ENCODE measurements at regions not wholly inside any gene's neighbourhood (a gene's known extent, or its start where the extent isn't known, plus 50 kb on each side); places are given as distances from the start of the nearest gene placed in this dataset.

DNA sequence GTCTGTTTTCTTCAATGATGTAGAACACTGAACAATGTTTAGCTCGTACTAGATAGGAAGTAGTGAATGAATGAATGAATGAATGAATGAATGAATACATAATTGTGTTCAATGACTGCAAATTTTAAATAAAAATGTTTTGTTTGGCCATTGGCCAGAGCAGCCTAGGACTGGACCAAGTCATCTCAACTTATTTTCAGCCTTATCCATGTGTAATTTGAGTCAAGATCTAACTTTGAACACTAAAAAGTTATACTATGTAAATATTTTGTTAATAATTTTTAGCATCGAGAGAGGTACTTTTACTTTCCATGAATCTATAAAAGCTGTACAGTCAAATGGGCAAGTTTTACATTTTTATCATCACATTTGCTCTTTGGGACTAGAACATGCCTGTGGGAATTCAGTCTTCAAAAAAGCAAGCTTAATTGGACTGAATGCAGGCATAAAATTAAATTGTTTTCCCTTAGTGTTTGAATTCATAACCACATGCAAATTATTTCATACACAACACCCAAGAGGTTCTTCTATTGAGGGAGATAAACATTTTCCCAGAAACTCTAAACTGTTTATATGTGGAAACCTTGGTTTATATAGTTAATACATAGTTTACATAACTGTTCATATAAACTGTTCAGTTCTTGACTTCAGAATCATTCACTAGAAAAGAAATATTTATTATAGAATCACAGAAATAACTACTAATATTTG lies 222.1 kb upstream of the ANO3 start:
- DNase-seq: no peak

DNA sequence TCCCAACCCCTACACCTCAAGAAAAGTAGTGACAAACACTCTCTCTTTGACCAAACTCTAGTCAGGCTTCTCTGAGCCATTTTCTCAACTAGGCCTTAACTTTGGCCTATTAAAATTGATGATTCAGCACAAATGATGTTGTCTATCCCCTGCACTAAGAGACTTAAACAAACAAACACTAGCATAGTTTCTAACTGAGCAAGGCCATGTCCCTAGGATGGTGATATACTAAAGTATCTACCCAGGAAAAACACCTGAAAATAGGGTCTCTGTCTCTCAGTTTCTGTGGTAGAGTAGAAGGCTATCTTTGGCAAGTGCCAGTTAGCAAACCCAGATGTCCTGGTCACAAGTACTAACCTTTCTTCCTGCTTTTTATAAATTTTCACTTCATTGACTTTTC lies 219.7 kb upstream of the ANO3 start:
- no peak for DNase-seq

DNA sequence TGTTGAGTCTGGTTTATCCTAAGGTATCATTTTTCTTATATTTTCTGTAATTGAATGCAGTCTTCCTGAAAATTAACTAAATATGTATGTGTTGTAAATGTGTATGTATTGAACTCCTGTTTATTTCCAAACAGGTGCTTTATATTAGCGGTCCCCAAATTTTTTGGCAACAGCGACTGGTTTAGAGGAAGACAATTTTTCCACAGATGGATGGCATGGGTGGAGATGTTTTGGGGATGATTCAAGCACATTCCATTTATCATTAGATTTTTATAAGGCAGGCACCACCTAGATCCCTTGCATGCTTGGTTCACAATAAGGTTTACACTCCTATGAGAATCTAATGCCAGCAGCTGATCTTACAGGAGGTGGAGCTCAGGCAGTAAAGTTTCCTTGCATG lies 210.5 kb upstream of the ANO3 start:
- DNase-seq: no peak

DNA sequence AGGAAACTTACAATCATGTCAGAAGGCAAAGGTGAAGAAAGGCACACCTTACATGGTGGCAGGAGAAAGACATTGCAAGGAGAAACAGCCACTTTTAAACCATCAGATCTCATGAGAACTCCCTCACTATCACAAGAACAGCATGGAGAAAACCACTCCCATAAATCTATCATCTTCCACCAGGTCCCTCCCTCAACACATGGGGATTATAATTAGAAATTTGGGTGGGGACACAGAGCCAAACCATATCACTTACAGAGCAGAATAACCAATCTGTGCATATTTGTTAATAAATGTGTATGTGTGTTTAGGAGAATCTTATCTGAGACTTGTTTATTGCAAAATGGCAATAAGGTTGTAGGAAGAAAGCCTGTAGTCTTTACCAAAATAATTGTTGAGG lies 205.2 kb upstream of the ANO3 start:
- no peak for DNase-seq

DNA sequence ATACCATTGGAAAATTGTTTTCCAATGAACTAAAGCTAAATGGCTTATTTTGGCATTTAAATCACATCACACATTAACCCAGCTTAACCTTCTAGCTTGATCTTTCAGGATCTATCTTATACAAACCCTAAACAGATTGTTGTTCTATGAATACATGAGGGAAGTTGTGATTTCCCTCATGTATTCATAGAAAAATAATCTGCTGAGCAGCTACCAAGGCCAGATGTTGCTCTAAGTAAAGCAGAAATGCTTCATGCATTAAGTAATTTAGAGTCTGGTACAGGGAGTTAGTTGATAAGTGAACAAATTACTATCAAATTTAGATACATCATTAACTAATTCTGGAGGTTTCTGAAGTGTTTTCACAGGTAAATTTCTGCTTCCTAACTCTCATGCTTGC lies 204.6 kb upstream of the ANO3 start:
- DNase-seq: no peak

DNA sequence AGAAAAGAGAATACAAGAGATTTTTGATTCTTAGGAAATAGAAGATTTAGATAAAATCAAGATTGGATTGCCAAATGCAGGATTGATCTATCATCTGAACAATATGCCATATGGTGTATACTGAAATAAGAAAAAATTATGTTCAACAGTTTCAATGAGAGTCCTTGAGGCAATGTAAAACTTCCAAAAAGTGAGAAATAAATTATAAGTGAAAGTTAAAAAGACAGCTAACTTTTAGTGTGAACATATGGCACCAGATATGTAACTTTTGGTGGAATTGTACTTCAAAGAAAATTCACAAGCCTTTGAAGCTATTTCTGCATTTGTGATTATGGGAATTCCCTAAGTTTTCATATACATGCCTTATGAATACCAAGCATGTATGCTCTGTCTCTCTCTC lies 200.5 kb upstream of the ANO3 start:
- DNase-seq: no peak

DNA sequence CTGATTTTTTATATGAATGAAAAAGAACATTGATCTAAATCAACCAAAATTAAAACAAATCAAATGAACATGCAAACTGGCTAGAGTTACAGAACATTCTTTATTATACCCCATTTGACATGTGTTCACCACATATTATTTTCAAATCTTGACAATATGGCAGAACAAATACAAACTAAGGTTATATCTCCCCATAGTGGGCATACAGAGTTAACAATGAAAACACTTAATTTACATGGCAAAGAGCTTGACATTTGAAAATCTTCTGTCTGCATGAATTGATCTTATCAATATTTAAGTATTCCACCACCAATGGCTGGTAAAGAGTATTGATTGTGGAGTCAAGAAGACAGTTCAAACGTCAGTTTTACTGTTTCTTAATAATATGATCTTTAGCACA lies 197.9 kb upstream of the ANO3 start:
- no peak for DNase-seq

DNA sequence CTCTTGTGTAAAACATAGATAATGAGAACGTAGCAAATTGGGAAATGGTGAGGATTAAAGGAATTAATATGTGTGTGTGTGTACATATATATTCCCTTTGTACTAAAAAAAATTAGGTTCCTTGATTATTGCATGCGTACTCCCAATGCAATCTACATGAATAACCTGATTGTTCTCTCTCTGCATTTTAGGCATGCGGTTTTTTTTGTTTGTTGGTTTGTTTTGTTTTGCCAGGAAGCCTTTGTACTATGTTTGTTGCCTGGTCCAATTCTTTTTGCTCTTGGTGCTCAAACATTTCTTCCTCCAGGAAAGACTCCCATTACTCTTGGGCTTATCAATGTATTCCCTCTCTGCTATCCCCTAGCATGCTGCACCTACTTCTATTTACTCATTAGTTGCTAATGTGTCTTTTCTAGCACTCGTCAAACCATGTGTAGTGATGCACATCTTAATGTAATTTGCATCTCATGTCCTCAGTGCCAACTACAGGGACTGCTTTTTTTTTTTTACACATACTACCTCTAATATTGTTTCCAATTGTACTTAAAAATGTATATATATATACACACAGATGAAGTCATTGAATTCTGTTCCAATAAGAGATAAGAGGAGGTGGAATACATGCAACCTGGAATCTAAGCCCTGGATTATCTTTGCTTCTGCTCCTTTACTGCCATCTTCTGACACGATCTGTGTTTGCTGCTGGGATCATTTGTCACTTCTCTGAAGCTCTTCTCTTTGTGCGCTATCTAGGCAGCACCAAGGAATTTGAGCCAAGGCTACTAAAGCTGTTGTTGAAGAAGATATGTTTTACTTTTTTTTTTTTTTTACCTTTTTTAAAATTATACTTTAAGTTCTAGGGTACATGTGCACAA lies 197.2 kb upstream of the ANO3 start:
- DNase-seq: peak; percentile 41

DNA sequence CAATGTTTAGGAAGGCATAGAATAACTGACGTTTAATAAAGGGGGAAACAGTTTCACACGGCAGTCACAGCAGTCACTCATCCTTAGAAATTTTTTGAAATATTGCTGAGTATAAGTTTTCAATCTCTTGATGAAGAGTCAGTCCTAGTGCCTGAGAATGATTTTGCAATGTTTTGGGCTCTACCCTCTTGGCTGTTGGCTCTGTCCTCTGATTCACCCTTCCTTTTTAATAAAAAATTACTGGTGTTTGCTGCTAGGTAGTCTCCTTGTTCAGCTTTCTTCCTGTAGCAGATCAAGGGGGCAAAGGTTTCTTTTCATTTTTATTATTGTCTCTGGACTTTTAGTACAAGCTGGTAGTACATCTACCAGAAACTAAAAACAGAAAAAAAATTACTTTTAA lies 194.3 kb upstream of the ANO3 start:
- no peak for DNase-seq

DNA sequence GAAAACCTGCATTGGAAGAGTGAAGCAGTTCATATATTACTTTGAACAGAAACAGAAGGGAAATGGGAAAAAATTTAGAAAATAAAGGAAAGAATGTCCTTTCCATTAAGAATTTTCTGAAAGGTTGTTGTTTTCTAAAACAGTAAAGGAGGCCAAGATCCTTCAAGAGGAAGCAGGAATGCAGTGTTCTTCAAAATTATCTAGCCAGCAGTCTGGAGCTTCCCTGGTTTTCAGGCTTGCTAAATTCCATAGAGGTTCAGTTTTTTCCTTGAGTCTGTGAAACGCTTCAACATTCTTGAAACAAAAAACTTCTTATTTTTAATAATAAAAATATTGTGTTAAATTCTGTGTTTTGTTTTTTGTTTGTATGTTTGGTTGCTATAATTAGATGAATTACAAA lies 189.0 kb upstream of the ANO3 start:
- no peak for DNase-seq

DNA sequence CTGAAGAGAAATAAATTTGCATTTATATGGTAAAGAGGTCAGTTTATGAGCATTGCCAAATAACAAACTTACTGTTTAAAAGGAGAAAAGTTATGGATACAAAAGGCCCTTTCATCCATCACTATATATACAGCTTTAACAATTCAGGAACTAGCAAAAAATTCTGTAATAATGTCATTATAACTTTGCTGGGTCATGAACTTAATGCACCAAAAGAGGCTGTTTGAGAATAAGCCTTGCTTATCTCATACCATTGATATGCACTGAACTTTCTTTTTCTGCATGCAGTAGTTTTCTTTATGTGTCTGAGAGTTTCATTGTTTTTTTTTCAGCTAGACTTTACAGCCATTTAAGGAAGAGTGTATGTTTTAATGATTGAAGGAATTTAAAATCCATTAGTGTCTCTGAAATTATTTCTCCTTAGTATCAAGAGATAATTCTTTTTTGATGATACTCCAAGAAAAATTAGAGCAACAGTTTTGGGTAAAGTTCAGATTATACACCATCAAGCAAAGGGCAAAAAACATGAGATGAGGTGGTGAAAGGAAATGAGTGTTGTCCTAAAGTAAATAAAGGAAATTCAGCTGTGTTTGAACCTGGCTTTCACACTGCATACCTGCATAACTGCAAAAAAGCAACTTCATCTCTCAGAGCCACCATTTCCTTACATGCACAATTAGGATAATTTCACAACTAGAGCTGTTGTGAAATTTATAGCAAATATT lies 188.2 kb upstream of the ANO3 start:
- DNase-seq: peak; percentile 51

DNA sequence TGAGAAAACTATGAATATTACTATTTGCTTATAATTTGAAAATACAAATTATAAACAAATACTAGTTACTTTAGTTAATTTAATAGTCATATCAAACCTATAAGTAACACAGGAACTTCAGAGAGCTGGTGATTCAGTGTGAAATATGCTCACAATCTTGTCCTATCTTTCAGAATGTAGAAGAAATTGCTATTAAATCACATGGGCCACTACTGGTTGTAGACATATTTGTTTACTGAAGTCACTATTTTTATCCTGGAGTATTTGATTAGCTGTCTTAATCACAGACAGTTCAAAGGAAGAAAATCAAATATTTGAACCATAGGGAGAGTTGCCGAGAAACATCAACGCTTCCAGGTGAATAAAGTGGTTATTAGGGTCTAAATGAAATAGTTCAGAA lies 187.6 kb upstream of the ANO3 start:
- DNase-seq: peak; percentile 24

DNA sequence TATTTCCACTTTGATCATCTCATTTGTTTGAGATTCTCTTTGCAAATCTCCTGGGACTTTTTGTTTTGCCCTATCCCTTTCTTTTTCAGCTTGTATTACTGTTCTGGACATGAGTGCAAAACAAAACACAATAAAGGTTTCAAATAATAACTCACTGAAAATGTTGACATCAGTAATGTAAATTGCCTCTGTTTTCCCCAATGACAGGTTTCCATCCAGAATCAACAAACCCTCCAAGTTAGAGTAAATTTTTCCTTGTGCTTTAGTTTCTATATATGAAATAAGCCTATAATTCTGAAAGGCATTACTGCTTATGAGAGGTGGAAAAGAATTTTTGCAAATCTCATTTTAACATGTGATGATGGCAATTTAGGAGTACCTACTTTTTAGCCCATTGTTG lies 187.0 kb upstream of the ANO3 start:
- no peak for DNase-seq

DNA sequence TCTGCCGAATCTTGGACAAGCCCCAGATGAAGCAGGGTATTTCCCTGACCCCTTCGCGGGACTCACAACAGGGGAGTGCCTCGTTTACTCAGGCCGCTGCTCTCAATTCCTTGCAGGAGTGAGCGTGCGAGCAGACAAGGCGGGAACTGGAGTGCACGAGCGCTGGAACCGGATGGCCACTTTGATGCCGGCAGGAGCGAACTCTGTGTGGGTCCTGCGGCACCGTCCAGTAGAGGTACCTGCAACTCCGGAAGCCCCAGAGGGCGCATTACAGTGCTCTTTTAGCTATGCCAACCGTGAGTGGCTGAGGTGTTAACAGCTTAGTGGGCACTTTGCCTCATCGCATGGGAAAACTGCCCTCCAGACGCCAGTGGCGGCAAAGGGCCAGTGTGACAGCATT lies 182.3 kb upstream of the ANO3 start:
- DNase-seq: no peak

DNA sequence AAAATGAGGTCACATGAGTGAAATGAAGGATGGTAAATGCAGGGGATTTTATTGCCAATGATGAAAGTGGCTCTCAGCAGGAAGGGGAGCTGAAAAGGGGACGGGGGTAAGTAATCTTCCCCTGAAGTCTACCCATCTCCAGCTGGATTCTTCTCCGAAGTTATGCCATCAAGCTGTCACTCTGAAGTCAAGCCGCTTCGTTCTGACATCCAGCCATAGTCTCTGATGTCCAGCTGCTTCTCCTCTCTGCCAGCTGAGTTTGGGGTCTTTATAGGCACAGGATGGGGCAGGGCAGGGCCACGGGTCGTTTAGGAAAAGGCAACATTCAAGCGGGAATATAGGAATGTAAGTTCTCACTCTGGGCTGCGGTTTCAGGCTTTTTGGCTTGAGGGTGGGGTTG lies 181.9 kb upstream of the ANO3 start:
- no peak for DNase-seq

DNA sequence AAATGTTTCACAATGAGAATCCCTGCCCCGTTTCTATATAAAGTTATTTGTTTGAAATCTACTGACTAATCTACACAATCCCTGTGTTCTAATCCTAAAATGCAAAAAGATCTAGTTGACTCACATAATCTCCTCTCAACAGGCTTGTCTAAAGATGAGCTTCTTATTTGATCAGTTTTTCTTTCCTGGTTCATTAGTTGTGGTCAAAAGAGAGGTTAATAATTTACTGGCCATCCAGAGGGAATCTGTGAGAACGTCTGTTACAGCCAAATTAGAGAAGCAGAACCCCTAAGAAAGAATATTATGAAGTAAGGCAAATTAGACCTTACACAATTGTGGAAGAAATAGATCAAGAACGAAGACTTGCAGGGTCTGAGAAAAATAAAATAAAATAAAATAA lies 173.7 kb upstream of the ANO3 start:
- no peak for DNase-seq

DNA sequence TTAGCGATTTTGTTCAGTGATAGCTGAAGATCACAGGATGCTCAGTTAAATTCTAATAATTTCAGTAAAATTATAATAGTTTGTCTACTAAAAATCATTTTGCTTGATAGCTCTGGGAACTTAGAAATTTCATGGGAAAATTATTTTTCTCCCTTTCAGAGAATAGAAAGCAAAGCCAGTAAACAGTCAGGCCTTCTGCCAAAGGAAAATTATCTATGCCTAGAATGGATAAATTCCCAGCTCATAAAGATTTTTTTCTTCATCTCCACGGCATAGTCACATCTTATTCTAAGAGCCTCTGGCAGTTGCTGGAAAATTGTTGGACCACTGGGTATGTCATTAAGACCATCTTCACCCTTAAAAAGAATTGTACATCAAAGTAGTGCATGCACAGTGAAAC lies 169.6 kb upstream of the ANO3 start:
- DNase-seq: no peak

DNA sequence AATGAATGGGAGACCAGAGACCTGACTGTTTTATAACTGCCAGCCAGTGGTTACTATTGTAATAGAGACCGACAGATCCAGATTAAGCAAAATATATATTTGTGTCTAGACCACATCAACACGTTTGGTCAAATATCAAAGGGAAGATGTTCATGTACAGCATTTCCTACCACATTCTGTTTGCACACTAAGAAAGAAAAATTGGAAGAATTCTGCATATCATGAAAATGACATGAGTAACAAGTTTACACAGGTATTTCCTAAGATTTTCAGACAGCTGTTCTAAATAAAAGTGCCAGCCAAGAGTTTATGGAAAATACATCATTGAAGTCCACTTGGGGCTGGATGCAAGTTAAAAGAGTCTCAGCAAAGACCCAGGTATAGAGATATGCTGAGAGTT lies 145.5 kb upstream of the ANO3 start:
- DNase-seq: no peak

DNA sequence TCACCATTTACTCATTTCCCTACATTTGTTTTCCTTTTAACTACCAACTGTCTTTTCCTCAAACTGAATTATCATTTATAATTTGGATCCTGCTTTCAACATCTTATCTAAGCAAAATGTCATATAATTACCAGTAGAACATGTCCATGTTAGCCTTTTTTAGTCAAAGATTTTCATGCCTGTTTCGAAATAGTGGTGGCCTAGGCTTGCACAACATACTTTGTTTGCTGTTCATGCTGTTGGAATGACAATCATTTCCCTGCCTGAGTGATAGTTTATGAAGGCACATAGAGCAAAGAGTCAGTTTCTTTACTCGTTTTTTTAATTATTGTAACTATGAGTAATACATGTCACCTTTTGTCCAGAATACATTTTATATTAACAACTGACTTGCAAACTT lies 144.3 kb upstream of the ANO3 start:
- peak; percentile 91 for DNase-seq

DNA sequence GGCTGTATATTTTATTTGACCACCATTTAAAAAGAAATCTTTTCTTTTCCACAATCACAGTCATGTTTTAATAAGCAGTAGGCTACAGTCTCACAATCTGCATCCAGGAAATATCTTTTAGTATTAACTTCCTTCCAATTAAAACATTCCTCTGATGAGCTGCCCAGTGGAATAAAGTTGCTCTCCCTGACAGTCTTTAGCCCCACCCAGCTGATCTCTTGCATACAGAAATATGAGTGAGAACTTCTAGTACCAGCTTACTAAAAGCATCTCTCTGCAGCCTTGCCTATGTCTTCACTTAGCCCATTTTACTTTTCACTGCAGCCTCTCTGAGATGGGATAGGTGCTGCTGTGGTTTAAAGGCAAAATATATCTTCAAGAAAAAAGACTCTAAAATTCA lies 143.4 kb upstream of the ANO3 start:
- DNase-seq: peak; percentile 50

DNA sequence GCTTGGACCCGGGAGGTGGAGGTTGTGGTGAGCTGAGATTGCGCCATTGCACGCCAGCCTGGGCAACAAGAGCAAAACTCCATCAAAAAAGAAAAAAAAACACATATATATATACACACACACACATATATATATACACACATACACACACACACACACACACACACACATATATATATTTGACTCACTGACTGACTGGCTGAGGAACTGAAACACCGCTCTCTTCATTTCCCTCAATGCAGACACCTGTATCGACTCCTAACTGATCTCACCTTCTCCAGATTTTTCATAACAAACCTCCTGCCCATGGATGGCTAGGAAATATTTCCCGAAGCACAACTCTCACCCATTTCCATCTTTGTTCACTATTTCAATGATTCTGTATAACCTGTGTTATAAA lies 140.7 kb upstream of the ANO3 start:
- no peak for DNase-seq

DNA sequence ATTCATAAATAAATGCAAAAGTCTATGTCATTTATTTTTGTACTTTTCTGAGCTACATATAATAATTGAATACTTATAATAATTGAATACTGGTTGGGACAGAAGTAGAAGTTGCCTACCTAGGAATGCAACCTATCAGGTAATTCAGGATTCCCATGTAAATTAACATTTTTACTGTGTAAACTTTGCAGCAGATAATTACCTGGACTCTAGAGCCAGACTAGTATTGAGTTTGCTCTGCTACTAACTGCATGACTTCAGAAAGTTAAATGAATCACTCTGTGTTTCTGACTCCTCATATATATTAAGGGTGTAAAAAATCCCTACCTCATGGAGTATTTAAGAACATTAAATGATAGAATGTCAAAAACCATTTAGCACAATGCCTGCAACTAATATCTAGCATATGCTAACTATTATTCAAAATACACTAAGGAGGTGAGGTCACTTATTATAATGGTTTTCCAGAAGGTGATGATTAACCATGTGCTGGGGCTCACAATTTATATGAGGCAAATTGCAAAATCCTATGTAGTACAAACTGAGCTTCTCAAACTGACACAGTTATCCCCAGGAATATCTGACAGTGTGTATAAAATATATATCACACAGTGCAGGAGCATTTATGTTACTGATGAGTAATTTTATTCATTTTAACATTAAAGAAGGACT lies 138.1 kb upstream of the ANO3 start:
- DNase-seq: no peak

DNA sequence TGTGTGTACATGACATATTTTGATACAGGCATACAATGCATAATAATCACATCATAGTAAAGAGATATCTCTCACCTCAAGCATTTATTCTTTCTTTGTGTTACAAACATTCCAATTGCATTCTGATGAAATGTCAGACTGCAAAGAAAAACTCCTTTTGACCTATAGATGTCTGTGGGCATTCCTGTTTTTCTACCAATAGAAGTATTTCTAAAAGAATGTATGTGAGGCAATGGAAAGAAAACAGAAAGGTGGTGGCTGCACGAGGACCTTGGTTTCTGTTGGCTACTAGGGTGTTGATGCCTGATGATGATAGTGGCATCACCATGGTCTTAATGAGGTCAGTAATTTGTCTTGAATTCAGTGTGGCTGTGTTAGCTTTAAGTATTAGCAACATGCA lies 137.0 kb upstream of the ANO3 start:
- peak; percentile 51 for DNase-seq

Data from fibroblast of skin of back (primary cell).